DMS 273 (cell line): ENCODE measurements at regions not wholly inside any gene's neighbourhood (a gene's known extent, or its start where the extent isn't known, plus 50 kb on each side); places are given as distances from the start of the nearest gene placed in this dataset.
"Not testable (repeated sequence)": the region's sequence is repeated elsewhere in the genome, so short reads cannot be mapped to it uniquely, and the experiment has no call there.

Experiments
- DNase-seq: peaks from one replicate; lab custom pipeline; 2025; ENCODE audit not compliant: unreplicated experiment; lab: John Stamatoyannopoulos, UW

GRCh38 chr16:25464058-25464457 lies 206.4 kb upstream of the ZKSCAN2 start:
- DNase-seq = no peak

- no peak for DNase-seq
Measured at GRCh38 chr16:25449802-25450201, 192.2 kb upstream of the ZKSCAN2 start.

- no peak for DNase-seq
Measured at GRCh38 chr16:25443994-25444393, 186.3 kb upstream of the ZKSCAN2 start.

GRCh38 chr16:25434064-25434463 lies 176.4 kb upstream of the ZKSCAN2 start:
- DNase-seq = no peak

DNA sequence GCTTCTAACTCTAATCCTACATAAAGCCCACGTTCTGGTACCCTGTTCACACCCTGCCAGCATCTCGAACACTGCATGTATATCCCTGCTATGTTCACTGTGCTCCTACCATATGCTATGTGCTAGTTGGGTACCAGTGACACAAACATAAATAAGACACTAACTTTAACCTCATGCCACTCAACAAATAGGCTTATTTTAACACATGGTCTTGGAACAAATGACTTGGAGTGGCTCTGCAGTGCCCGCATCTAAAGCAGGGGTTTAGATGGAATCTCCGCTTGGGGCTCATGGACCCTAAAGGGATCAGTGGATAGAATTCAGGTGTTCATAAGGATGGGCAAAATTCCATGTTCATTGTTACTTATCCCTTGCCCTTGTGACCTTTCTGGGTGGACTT lies 175.7 kb upstream of the ZKSCAN2 start:
- no peak for DNase-seq

DNA sequence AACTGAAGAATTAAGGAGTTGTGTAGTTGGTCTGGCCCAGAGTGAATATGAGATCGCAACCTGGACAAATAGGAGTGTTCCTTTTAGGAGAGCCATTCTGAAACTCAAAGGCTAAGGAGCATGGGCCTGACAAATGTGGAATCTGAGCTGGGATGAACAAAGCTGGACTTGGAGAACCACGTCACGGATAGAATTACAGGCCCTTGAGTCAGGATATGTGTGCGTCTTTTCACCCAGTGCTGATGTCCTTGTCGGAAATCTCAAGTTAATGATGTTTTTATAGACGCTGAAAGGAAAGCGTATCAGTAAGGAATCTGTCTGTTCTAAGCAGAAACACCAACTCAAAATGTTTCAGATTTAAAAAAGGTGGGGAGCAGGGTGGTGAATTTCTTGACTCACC lies 173.8 kb upstream of the ZKSCAN2 start:
- DNase-seq = no peak

- no peak for DNase-seq
Measured at GRCh38 chr16:25426829-25427228, 169.2 kb upstream of the ZKSCAN2 start.

DNA sequence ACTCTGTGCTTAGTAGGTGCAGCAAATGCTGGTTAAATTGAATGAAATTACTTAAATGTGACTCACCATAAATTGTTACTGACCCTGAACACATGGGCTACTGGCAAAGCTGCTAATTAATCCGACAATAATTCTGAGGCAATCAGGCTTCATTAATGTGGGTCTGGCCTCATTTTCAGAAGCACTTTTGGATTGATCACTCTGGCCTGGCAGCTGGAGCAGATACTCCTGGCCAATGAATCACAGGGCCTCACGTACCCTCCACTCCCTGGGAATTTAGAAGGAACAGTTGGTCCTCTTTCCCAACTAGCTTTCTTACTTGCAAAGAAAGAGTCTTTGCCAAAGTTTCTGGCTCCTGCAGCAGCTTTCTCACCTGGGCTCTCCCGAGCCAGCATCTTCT lies 162.0 kb upstream of the ZKSCAN2 start:
- DNase-seq = no peak

DNA sequence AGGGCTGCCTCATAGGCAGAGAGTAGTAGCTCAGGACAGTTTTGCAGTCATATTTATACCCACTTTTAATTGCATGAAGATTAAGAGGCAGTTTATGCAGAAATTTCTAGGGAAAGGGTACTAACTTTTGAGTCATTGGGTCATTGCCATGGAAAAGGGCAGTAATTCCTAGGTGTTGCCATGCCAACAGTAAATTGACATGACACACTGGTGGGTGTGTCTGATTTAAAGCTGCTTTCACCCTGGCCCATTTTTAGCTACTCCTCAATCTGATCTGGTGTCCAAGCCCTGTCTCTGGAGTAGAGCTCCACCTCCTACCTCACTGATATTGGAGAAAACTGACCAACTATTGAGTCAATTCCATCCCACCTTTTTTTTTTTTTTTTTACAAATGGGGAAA lies 161.5 kb upstream of the ZKSCAN2 start:
- no peak for DNase-seq

GRCh38 chr16:25416002-25416401 lies 158.4 kb upstream of the ZKSCAN2 start:
- no peak for DNase-seq

GRCh38 chr16:25413975-25414374 lies 156.3 kb upstream of the ZKSCAN2 start:
- no peak for DNase-seq

- no peak for DNase-seq
Measured at GRCh38 chr16:25413133-25413532, 155.5 kb upstream of the ZKSCAN2 start.

DNA sequence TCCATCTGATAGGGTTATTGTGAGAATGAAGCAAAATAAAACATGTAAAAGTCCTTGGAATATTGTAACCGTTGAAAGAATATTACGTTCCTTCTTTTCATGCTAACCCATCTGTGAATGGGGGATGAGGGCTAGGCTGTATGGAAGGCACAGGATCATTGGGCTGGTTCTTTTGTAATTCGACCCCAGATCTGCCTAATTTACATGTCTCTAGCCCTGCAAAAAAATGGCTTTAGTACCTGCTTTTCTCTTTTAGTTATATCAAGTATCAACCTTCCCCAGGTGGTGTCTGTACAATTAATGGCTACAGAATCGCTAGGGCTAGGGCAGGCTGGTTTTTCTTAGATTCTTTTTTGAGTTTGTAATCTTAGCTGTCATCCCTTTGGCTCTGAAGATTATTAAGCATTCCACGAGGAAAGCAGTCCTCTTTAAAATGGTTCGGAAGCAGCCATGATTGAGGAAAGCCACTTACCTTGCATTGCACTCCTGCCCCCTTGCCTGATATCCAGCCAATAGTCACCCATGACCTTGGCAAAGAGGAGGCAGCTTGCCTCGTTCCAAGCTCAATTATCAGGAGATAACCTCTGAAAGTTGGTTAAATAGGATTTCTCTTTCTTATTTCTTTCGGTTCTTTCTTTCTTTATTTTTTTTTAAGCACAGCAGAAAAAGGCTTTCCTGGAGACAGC lies 153.9 kb upstream of the ZKSCAN2 start:
- no peak for DNase-seq

GRCh38 chr16:25403852-25404251 lies 146.2 kb upstream of the ZKSCAN2 start:
- DNase-seq = no peak

DNA sequence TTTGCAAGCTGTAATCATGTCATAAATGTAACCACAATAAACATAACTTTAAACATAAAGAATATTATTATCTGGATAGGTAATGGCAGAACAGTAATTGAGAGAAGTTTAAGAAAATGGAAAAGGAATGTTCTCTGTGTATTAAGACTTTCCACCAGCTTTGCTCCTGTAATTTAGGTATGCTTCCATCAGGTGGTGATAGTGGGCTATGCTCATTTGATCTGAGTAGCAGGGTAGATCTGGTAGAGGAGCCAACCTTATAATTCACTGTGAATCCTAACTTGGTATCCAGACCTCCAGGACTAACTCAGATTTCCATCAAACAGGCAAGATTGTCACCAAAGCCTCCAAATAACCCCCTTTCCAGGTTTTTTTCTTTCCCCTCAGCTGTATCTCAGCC lies 137.9 kb upstream of the ZKSCAN2 start:
- peak; percentile 3 for DNase-seq

- DNase-seq = no peak
Measured at GRCh38 chr16:25390761-25391160, 133.1 kb upstream of the ZKSCAN2 start.

DNA sequence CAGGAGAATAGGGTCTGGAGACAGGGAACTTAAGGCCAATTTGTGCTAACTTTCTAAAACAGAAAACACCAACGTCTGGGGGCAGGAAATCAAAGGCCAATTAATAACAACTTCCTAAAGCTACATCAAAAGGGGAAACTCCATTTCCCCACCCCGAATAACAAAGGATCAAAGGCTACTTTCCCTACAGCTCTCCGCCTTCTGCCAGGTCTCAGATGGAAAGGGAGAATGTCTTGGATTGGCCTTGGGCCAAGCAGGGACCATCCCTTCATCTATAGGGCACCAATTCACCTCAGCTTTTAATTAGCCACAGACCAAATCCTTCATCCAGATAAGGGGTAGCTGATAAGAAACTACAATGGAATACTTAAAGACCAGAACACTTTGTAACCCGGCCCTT lies 116.9 kb upstream of the ZKSCAN2 start:
- no peak for DNase-seq

DNA sequence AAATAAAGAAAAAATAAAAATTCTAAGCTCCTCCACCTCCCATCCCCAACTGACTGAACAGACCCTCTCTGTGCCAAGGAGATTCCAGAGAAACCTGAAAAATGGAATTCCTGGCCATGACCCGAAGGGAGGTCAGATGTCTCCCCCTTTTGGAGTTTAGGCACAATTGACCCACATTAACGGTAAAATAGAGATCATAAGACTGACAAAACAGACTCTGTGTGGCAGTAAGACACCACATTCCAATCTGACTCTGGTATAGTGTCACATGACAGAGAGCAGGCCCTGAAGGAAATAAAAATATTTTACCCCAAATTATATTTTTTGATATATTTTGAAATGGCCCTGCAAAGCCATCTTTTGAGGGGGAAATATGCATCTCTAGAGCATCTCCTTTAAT lies 115.1 kb upstream of the ZKSCAN2 start:
- DNase-seq = peak; percentile 3

GRCh38 chr16:25371342-25371741 lies 113.7 kb upstream of the ZKSCAN2 start:
- DNase-seq = no peak

DNA sequence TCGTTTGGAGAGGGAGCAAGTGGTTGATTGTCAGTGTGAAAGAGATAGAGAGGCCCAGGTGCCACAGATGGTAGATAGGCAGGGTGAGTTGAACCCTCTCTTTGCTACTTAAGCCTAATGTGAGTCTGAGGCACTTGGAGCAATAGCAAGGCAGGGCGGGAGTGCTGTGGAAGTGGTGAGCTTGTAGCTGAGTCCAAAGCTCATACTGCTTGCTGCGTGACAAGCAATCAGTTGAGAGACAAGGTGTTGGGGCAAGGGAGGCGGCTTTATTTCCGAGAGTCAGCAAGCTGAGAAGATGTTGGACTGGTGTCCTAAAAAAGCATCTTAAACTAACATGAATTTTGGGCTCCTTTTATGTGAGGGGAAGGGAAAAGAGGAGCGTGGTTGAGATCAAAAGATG lies 112.9 kb upstream of the ZKSCAN2 start:
- no peak for DNase-seq

- DNase-seq = no peak
Measured at GRCh38 chr16:25367773-25368524, 110.3 kb upstream of the ZKSCAN2 start.

GRCh38 chr16:25366078-25366477 lies 108.4 kb upstream of the ZKSCAN2 start:
- no peak for DNase-seq

DNA sequence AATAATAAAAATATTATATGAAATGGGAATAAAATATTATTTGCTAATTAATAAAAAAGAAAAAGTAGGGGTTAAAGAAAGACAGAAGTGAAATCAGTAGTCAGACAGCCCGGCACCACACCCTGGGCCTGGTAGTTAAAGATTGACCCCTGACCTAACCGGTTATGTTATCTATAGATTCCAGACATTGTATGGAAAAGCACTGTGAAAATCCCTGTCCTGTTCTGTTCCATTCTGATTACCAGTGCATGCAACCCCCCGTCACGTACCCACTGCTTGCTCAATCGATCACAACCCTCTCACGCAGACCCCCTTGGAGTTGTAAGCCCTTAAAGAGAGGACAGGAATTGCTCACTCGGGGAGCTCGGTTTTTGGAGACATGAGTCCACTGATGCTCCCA lies 101.9 kb upstream of the ZKSCAN2 start:
- not testable (repeated sequence) for DNase-seq
